Amniotic stem cell (primary cell): ENCODE measurements at regions not wholly inside any gene's neighbourhood (a gene's known extent, or its start where the extent isn't known, plus 50 kb on each side); places are given as distances from the start of the nearest gene placed in this dataset.
"Not testable (repeated sequence)": the region's sequence is repeated elsewhere in the genome, so short reads cannot be mapped to it uniquely, and the experiment has no call there.

Experiments
- DNase-seq: peaks from one replicate; lab custom pipeline; 2025; lab: John Stamatoyannopoulos, UW

- DNase-seq, result no peak
Observed at GRCh38 chr9:120338340-120338739, 241.6 kb downstream of the CDK5RAP2 start.

GRCh38 chr9:120337131-120337530 lies 242.8 kb downstream of the CDK5RAP2 start:
- no peak for DNase-seq

DNA sequence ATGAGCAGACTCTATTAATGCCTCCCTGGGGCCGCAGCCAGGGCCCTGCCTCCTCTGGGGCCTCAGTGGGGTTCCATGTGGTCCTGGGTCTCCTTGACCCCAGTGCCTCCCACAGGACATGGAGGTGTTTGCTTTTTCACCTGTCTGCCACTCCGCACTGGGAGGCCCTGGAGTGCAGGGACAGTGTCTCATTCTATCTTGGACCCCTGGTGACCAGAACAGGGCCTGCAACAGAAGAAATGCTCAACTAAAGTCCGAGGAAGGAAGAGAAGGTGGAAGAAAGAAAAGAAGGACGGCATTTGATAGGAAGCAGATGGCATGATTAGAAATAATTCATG lies 243.2 kb downstream of the CDK5RAP2 start:
- no peak for DNase-seq

- DNase-seq, result no peak
Observed at GRCh38 chr9:120336021-120336752, 243.8 kb downstream of the CDK5RAP2 start.

- no peak for DNase-seq
Observed at GRCh38 chr9:120331913-120332312, 248.1 kb downstream of the CDK5RAP2 start.

- no peak for DNase-seq
Observed at GRCh38 chr9:120330031-120330430, 249.9 kb downstream of the CDK5RAP2 start.

DNA sequence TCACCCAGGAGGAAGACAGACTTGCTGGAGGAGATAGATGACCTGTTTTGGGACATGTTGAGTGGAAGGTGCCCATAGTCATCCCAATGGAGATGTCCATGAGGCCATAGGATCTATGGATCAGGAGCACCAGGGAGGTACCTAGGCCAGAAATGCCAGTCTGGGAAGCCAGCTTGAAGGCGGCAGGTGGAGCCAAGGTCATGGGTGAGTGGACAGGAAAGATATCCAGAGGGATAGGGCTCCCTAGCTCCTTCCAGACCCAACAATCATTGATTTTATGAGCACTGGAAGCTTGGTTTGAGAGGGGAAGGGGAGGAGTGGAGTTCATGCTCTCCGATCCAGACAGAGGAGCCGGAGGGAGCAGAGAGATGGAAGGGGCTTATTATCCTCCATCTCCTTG lies 252.6 kb downstream of the CDK5RAP2 start:
- DNase-seq, result no peak

DNA sequence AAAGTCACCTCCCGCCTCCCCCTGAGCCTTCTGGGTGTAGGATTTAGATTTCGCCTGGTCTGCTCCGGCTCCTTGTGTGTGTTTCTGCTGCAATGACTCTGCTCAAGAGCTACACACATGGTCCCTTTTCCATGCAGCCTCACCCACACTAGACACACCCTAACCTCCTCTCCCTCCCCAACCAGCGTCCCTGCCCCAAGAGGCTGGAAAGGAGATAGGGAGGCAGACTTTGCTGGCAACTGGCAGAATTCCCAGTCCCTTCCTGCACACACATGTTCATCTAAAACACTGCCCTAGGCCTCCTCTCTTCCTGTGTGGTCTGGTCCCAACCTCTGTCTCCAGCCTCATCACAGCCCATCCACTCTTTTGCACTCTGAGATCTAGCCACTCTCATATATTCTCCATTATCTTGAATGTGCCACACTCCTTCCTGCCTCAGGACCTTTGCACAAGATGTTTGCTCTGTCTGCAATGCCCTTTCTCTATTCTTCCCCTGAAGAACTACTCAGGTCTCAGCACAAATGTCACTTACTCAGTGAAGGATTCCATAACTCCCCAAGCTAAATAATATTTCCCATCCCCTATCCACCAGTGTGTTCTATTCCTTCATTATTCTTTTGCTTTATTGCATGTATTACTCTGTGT lies 253.8 kb downstream of the CDK5RAP2 start:
- DNase-seq, result no peak

DNA sequence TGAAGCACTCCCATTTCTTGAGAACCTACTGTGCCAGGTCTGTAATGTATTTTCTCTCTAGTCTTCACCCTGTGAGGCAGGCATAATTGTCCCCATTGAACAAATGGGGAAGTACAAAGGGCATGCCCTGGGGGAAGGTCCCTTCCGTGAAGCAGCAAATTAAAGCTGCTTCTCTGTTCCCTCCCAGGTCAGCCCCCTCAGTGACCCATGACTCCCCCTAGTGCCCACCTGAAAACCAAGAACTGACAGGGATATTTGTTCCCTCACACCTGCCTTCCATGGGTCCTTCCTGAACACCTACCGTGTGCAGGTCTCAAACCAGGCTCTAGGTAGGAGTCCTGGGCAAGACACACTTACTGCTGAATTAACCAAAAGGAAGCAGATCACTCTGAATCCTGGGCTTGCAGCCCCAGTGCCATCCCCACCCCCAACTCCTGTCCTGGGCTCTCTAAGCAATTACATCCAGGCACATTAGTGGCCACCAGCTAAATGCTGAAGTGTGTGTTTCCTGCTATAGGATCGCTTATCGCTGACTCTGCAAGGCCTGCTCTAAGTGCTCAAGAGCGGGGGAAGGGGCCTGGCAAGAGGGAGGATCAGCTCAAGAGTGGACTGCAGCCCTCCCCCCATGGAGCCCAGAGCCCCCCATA lies 254.8 kb downstream of the CDK5RAP2 start:
- no peak for DNase-seq

GRCh38 chr9:120324461-120324860 lies 255.5 kb downstream of the CDK5RAP2 start:
- no peak for DNase-seq

GRCh38 chr9:120323125-120323524 lies 256.8 kb downstream of the CDK5RAP2 start:
- no peak for DNase-seq

- DNase-seq, result no peak
Observed at GRCh38 chr9:120319452-120319851, 260.5 kb downstream of the CDK5RAP2 start.

GRCh38 chr9:120315154-120315553 lies 264.8 kb downstream of the CDK5RAP2 start:
- no peak for DNase-seq

- no peak for DNase-seq
Observed at GRCh38 chr9:120312031-120312430, 267.9 kb downstream of the CDK5RAP2 start.

- DNase-seq, result no peak
Observed at GRCh38 chr9:120310035-120310434, 269.9 kb downstream of the CDK5RAP2 start.

DNA sequence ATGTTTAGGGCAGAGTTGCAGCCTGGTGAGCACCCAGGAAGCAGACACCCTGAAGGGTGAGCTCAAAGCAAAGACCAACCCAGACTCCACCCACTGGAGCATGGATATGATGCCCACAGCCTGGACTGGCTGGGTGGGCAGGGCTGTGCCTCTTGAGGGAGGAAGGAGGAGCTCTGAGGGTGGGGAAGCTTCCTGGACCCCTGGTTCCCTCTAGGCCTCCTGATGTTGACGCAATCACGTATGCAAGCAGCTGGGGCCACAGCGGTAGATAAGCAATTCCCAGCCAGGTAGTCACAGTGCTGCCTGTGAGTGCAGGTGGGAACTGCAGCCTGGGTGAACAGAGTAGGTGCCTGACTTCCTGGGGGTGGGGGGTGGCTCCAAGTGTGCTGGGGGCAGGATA lies 271.5 kb downstream of the CDK5RAP2 start:
- DNase-seq, result no peak

- no peak for DNase-seq
Observed at GRCh38 chr9:120307599-120307998, 272.4 kb downstream of the CDK5RAP2 start.

- DNase-seq, result no peak
Observed at GRCh38 chr9:120306561-120306960, 273.4 kb downstream of the CDK5RAP2 start.

DNA sequence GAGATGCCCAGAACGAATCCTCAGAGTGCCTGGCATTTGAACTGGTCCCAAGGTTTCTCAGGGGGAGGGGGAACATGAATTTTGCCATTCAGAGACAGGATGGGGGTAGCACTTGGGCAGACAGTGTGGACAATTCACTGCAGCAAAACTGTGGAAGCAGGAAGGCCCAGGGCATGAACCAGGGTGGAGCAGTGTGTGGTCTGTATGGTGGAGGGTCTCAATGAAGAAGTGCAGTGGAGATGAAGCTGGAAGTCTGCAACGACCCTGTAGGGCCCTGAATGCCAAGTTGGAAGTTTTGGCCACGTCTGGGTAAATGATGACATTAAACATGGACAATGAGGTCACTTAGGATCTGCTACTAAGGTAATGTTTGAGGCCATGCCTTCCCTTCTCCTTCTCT lies 273.9 kb downstream of the CDK5RAP2 start:
- DNase-seq, result no peak

GRCh38 chr9:120304896-120305295 lies 275.1 kb downstream of the CDK5RAP2 start:
- not testable (repeated sequence) for DNase-seq

DNA sequence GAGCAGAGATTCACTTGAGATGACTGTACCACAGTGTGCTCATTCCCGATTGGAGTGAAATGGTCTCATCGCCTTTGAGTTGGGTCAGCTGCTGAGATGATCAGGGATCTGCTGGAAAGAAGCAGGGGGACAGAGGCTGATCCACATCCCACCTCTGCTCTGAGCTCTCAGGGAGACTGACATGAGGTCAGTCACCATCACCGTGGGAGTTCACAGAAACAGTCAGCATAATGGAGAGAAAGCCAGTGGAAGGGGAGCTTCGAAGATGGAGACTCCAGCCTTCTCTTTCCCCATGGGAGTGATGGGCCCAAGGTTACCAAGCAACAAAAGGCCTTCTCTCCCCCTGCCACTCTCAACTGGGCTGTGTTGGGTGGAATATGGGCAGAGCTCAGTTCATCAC lies 276.4 kb downstream of the CDK5RAP2 start:
- DNase-seq, result no peak

- DNase-seq, result no peak
Observed at GRCh38 chr9:120299785-120300184, 280.2 kb downstream of the CDK5RAP2 start.

- DNase-seq, result no peak
Observed at GRCh38 chr9:120294003-120294402, 286.0 kb downstream of the CDK5RAP2 start.
